GM21786 (cell line): ENCODE measurements at regions not wholly inside any gene's neighbourhood (a gene's known extent, or its start where the extent isn't known, plus 50 kb on each side); places are given as distances from the start of the nearest gene placed in this dataset.

ENCODE experiments used
- ATAC-seq: cut with Tn5 transposase; IDR thresholded peaks from one replicate; pipeline ENCODE4 v1.9.1; 2021; ENCODE audit not compliant: unreplicated experiment

- no peak for ATAC-seq
Observed at GRCh38 chr10:107471911-107472310, 307.4 kb upstream of the SORCS1 start.

GRCh38 chr10:107453561-107453960, 289.1 kb upstream of the SORCS1 start:
- no peak for ATAC-seq

- ATAC-seq, result peak; percentile 50
Observed at GRCh38 chr10:107451047-107451446, 286.5 kb upstream of the SORCS1 start.

GRCh38 chr10:107450056-107450455, 285.6 kb upstream of the SORCS1 start:
- peak; percentile 77 for ATAC-seq

GRCh38 chr10:107444443-107444842, 279.9 kb upstream of the SORCS1 start:
- no peak for ATAC-seq

- peak; percentile 19 for ATAC-seq
Observed at GRCh38 chr10:107443813-107444212, 279.3 kb upstream of the SORCS1 start.

- no peak for ATAC-seq
Observed at GRCh38 chr10:107443326-107443725, 278.8 kb upstream of the SORCS1 start.

GRCh38 chr10:107442035-107442505, 277.6 kb upstream of the SORCS1 start:
- ATAC-seq, result peak; percentile 97

GRCh38 chr10:107440741-107441140, 276.2 kb upstream of the SORCS1 start:
- ATAC-seq, result no peak

GRCh38 chr10:107437921-107438320, 273.4 kb upstream of the SORCS1 start:
- ATAC-seq, result no peak

- no peak for ATAC-seq
Observed at GRCh38 chr10:107436568-107436967, 272.1 kb upstream of the SORCS1 start.

GRCh38 chr10:107434854-107435253, 270.3 kb upstream of the SORCS1 start:
- ATAC-seq, result peak; percentile 49

GRCh38 chr10:107434201-107434600, 269.7 kb upstream of the SORCS1 start:
- peak; percentile 40 for ATAC-seq

GRCh38 chr10:107433605-107434004, 269.1 kb upstream of the SORCS1 start:
- no peak for ATAC-seq

GRCh38 chr10:107430446-107430845, 265.9 kb upstream of the SORCS1 start:
- no peak for ATAC-seq

GRCh38 chr10:107427016-107427415, 262.5 kb upstream of the SORCS1 start:
- ATAC-seq, result no peak

GRCh38 chr10:107425931-107426553, 261.5 kb upstream of the SORCS1 start:
- ATAC-seq, result peak; percentile 71

- ATAC-seq, result no peak
Observed at GRCh38 chr10:107424628-107425027, 260.1 kb upstream of the SORCS1 start.

- peak; percentile 42 for ATAC-seq
Observed at GRCh38 chr10:107423903-107424302, 259.4 kb upstream of the SORCS1 start.

- no peak for ATAC-seq
Observed at GRCh38 chr10:107422681-107423080, 258.2 kb upstream of the SORCS1 start.

- no peak for ATAC-seq
Observed at GRCh38 chr10:107420196-107420595, 255.7 kb upstream of the SORCS1 start.

GRCh38 chr10:107418085-107418806, 253.7 kb upstream of the SORCS1 start:
- ATAC-seq, result peak; percentile 71
